ENCODE measurements at regions not wholly inside any gene's neighbourhood (a gene's known extent, or its start where the extent isn't known, plus 50 kb on each side); places are given as distances from the start of the nearest gene placed in this dataset.

- H3K9me2 ChIP-seq (replicated peaks; ENCODE audit: insufficient read depth, low read length), result no peaks in the 10 kb centered on the region
- no peaks in the 10 kb centered on the region for H3K9me3 ChIP-seq (ENCODE audit: insufficient read depth, low read length)
- H3K4me3 ChIP-seq (ENCODE audit: insufficient read depth, low read length, poor library complexity, severe bottlenecking), result no peak overlapping the region
- H3K79me2 ChIP-seq (ENCODE audit: insufficient read depth, low read length), result no peaks in the 10 kb centered on the region
- H2AFZ ChIP-seq (ENCODE audit: low read depth, low read length, severe bottlenecking), result no peak overlapping the region
- H3K27me3 ChIP-seq (ENCODE audit: low read length), result no peaks in the 10 kb centered on the region
- no peaks in the 10 kb centered on the region for H3K36me3 ChIP-seq (ENCODE audit: low read length)
- no peak overlapping the region for H3K27ac ChIP-seq (ENCODE audit: low read depth, low read length)
- no peaks in the 10 kb centered on the region for H4K20me1 ChIP-seq (ENCODE audit: low read depth, low read length)
- H3F3A ChIP-seq (ENCODE audit: insufficient read depth), result no peaks in the 10 kb centered on the region
- H3K4me2 ChIP-seq (ENCODE audit: low read depth, low read length, poor library complexity, severe bottlenecking), result no peak overlapping the region
- TF ChIP-seq, protein P1, sequence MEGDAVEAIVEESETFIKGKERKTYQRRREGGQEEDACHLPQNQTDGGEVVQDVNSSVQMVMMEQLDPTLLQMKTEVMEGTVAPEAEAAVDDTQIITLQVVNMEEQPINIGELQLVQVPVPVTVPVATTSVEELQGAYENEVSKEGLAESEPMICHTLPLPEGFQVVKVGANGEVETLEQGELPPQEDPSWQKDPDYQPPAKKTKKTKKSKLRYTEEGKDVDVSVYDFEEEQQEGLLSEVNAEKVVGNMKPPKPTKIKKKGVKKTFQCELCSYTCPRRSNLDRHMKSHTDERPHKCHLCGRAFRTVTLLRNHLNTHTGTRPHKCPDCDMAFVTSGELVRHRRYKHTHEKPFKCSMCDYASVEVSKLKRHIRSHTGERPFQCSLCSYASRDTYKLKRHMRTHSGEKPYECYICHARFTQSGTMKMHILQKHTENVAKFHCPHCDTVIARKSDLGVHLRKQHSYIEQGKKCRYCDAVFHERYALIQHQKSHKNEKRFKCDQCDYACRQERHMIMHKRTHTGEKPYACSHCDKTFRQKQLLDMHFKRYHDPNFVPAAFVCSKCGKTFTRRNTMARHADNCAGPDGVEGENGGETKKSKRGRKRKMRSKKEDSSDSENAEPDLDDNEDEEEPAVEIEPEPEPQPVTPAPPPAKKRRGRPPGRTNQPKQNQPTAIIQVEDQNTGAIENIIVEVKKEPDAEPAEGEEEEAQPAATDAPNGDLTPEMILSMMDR (IDR thresholded peaks at IDR 0.05; ENCODE audit: insufficient read depth, low read length, poor library complexity, severe bottlenecking), result no peak
- no peak for TF ChIP-seq EZH2phosphoT487 (conservative IDR thresholded peaks at IDR 0.05; ENCODE audit: low read length)
- no peak overlapping the region for H3K9ac ChIP-seq (ENCODE audit: low read length)
Measured at GRCh38 chr15:39473298-39473947, 107.5 kb upstream of the THBS1 start.

- Histone ChIP-seq H3K9me2 (replicated peaks; ENCODE audit: insufficient read depth, low read length) (no peaks in the 10 kb centered on the region), H3F3A (ENCODE audit: insufficient read depth) (no peaks in the 10 kb centered on the region), H3K36me3 (ENCODE audit: low read length) (no peaks in the 10 kb centered on the region), H3K27ac (ENCODE audit: low read depth, low read length) (no peak overlapping the region), H3K4me3 (ENCODE audit: insufficient read depth, low read length, poor library complexity, severe bottlenecking) (no peak overlapping the region), H4K20me1 (ENCODE audit: low read depth, low read length) (no peaks in the 10 kb centered on the region), H3K9me3 (ENCODE audit: insufficient read depth, low read length) (no peaks in the 10 kb centered on the region), H3K27me3 (ENCODE audit: low read length) (no peaks in the 10 kb centered on the region), H3K79me2 (ENCODE audit: insufficient read depth, low read length) (no peaks in the 10 kb centered on the region), H3K9ac (ENCODE audit: low read length) (no peak overlapping the region), H2AFZ (ENCODE audit: low read depth, low read length, severe bottlenecking) (no peak overlapping the region), H3K4me2 (ENCODE audit: low read depth, low read length, poor library complexity, severe bottlenecking) (no peak overlapping the region)
- no peak for TF ChIP-seq EZH2phosphoT487 (conservative IDR thresholded peaks at IDR 0.05; ENCODE audit: low read length)
- TF ChIP-seq, protein P1 (IDR thresholded peaks at IDR 0.05; ENCODE audit: insufficient read depth, low read length, poor library complexity, severe bottlenecking), result no peak
Measured at GRCh38 chr15:39474657-39475056, 106.2 kb upstream of the THBS1 start.

DNA sequence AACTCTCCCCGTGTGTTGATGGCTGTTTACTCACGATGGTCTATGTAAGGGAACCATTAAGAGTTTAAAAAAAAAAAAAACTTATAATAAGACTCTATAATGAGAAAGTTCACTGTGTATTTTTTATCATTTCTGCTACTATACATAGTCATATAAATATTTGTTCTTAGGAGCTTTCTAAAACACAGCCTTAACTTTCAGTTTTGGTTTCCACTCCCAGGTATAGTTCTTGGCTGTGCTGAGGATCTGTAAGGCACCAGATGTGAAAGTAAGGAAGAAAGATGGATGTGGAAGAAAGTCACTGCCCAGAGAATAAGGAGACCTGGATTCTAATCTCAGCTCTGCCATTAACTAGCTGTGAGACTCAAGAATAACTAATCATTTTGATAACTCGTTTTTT is 101.9 kb upstream of the THBS1 start:
- Histone ChIP-seq H3K9ac (ENCODE audit: low read length) (no peak overlapping the region), H3K27me3 (ENCODE audit: low read length) (no peaks in the 10 kb centered on the region), H3K27ac (ENCODE audit: low read depth, low read length) (no peak overlapping the region), H3K9me3 (ENCODE audit: insufficient read depth, low read length) (no peaks in the 10 kb centered on the region), H3K79me2 (ENCODE audit: insufficient read depth, low read length) (no peaks in the 10 kb centered on the region), H3F3A (ENCODE audit: insufficient read depth) (no peaks in the 10 kb centered on the region), H2AFZ (ENCODE audit: low read depth, low read length, severe bottlenecking) (no peak overlapping the region), H3K4me2 (ENCODE audit: low read depth, low read length, poor library complexity, severe bottlenecking) (no peak overlapping the region), H4K20me1 (ENCODE audit: low read depth, low read length) (no peaks in the 10 kb centered on the region), H3K4me3 (ENCODE audit: insufficient read depth, low read length, poor library complexity, severe bottlenecking) (no peak overlapping the region), H3K36me3 (ENCODE audit: low read length) (no peaks in the 10 kb centered on the region), H3K9me2 (replicated peaks; ENCODE audit: insufficient read depth, low read length) (no peaks in the 10 kb centered on the region)
- TF ChIP-seq EZH2phosphoT487 (conservative IDR thresholded peaks at IDR 0.05; ENCODE audit: low read length), result no peak
- TF ChIP-seq, protein P1 (IDR thresholded peaks at IDR 0.05; ENCODE audit: insufficient read depth, low read length, poor library complexity, severe bottlenecking), result no peak

Data from SU-DHL-6 (cell line).